Natural killer cell (primary cell): ENCODE measurements at regions not wholly inside any gene's neighbourhood (a gene's known extent, or its start where the extent isn't known, plus 50 kb on each side); places are given as distances from the start of the nearest gene placed in this dataset.

Experiments
- ATAC-seq, 3 donors: fragments of 150-1000 bp in 2 of 3; fragments of 200-7000 bp in 1 of 3; cut with Tn5 transposase; 1 replicate in 1 of 3; 2 replicates in 2 of 3; pipeline ENCODE4 v1.10.0; 2021; ENCODE audit warnings: mild to moderate bottlenecking in 2 of 3, moderate library complexity in 2 of 3
- DNase-seq, 2 donors: peaks; one replicate each; pipeline versions ENCODE4 v3.0.0 to v3.0.0-alpha.2; 2013 to 2021; ENCODE audit warnings: mixed read lengths in 1 of 2
- H3K27ac ChIP-seq: one replicate; pipeline ENCODE4 v1.5.1; 2013; ENCODE audit warnings: mild to moderate bottlenecking, low read length
- H3K27me3 ChIP-seq: one replicate; pipeline ENCODE4 v1.6.1; 2013; ENCODE audit warnings: low read length; ENCODE audit not compliant: control insufficient read depth, insufficient read depth
- H3K36me3 ChIP-seq: one replicate; pipeline ENCODE4 v1.6.1; 2013; ENCODE audit warnings: low read length; ENCODE audit not compliant: control insufficient read depth, insufficient read depth
- H3K4me1 ChIP-seq: one replicate; pipeline ENCODE4 v1.6.1; 2013; ENCODE audit warnings: low read length; ENCODE audit not compliant: control insufficient read depth, insufficient read depth
- H3K4me3 ChIP-seq: one replicate; pipeline ENCODE4 v1.5.1; 2013; ENCODE audit warnings: low read length
- H3K9me3 ChIP-seq: one replicate; pipeline ENCODE4 v1.6.1; 2013; ENCODE audit warnings: low read length; ENCODE audit not compliant: control insufficient read depth, insufficient read depth
- H3K27ac Mint-ChIP-seq, 2 donors: one replicate each; pipeline ENCODE4 v1.8.0; 2022; ENCODE audit warnings: mild to moderate bottlenecking in 2 of 2, mixed read lengths in 2 of 2, moderate library complexity in 1 of 2
- H3K27me3 Mint-ChIP-seq, 2 donors: one replicate each; pipeline ENCODE4 v1.8.0; 2022; ENCODE audit warnings: low read depth in 2 of 2, mixed read lengths in 2 of 2
- H3K36me3 Mint-ChIP-seq: one replicate; pipeline ENCODE4 v1.8.0; 2022; ENCODE audit warnings: mixed read lengths
- H3K4me1 Mint-ChIP-seq, 2 donors: one replicate each; pipeline ENCODE4 v1.8.0; 2022; ENCODE audit warnings: mixed read lengths in 2 of 2
- H3K4me3 Mint-ChIP-seq: one replicate; pipeline ENCODE4 v1.8.0; 2022; ENCODE audit warnings: mild to moderate bottlenecking, moderate library complexity, mixed read lengths
- H3K9me3 Mint-ChIP-seq, 2 donors: one replicate each; pipeline ENCODE4 v1.8.0; 2022; ENCODE audit warnings: mixed read lengths in 2 of 2
- CTCF ChIP-seq: fragments of 200-600 bp; IDR thresholded peaks from one replicate; pipeline ENCODE4 v1.8.0; 2022; ENCODE audit warnings: antibody characterized with exemption
- WGBS: methylation state at CpG from one replicate; pipeline ENCODE4 v1.1.7; 2013; ENCODE audit warnings: missing lambda C conversion rate; ENCODE audit not compliant: insufficient coverage; 5-methylcytosine and 5-hydroxymethylcytosine counted together
- intact Hi-C: fragments of 100-400 bp; cut with micrococcal nuclease; formaldehyde crosslinking; loops from one replicate; pipeline ENCODE4 v1.14.2; 2022

- Mint-ChIP-seq H3K4me3 (no peak overlapping the region), H3K27ac (no peak overlapping the region), H3K27me3 (peaks cover 4 to 7% of the 10 kb centered on the region in 2 donors), H3K9me3 (peaks cover 0 to 4% of the 10 kb centered on the region in 2 donors), H3K4me1 (no peaks in the 10 kb centered on the region), H3K36me3 (no peaks in the 10 kb centered on the region)
- no peaks in the 10 kb centered on the region for H3K4me1 ChIP-seq
- intact Hi-C loops, result no loop called here
- no peaks in the 10 kb centered on the region for H3K27me3 ChIP-seq
- no peak overlapping the region for H3K4me3 ChIP-seq
- no peaks in the 10 kb centered on the region for H3K36me3 ChIP-seq
- no peak overlapping the region for H3K27ac ChIP-seq
- 86% methylated on average over 2 of the region's 2 CpGs for WGBS
- H3K9me3 ChIP-seq, result no peaks in the 10 kb centered on the region
- TF ChIP-seq CTCF, result no peak
- ATAC-seq (no peak), DNase-seq (no peak)
Observed at GRCh38 chr13:108360139-108360538, 90.6 kb downstream of the TNFSF13B start.

- Histone ChIP-seq H3K9me3 (no peaks in the 10 kb centered on the region), H3K27me3 (no peaks in the 10 kb centered on the region), H3K27ac (no peak overlapping the region), H3K4me3 (no peak overlapping the region), H3K4me1 (no peaks in the 10 kb centered on the region), H3K36me3 (no peaks in the 10 kb centered on the region)
- H3K4me1 Mint-ChIP-seq, result no peaks in the 10 kb centered on the region
- DNase-seq (no peak), ATAC-seq (no peak)
- intact Hi-C loops, result no loop called here
- H3K27ac Mint-ChIP-seq, result no peak overlapping the region
- peaks cover 4 to 7% of the 10 kb centered on the region in 2 donors for H3K27me3 Mint-ChIP-seq
- 83% methylated on average over 9 of the region's 9 CpGs for WGBS
- H3K9me3 Mint-ChIP-seq, result peaks cover 0 to 4% of the 10 kb centered on the region in 2 donors
- H3K4me3 Mint-ChIP-seq, result no peak overlapping the region
- H3K36me3 Mint-ChIP-seq, result no peaks in the 10 kb centered on the region
- TF ChIP-seq CTCF, result no peak
Observed at GRCh38 chr13:108361769-108362168, 92.3 kb downstream of the TNFSF13B start.

GRCh38 chr13:108363666-108364065 is 94.1 kb downstream of the TNFSF13B start:
- H3K27me3 ChIP-seq, result no peaks in the 10 kb centered on the region
- WGBS, result 80% methylated on average over 5 of the region's 5 CpGs
- intact Hi-C loops, result no loop called here
- no peaks in the 10 kb centered on the region for H3K4me1 ChIP-seq
- Mint-ChIP-seq H3K4me1 (no peaks in the 10 kb centered on the region), H3K27me3 (peaks cover 4 to 7% of the 10 kb centered on the region in 2 donors), H3K36me3 (no peaks in the 10 kb centered on the region), H3K9me3 (peaks cover 0 to 6% of the 10 kb centered on the region in 2 donors), H3K4me3 (no peak overlapping the region), H3K27ac (no peak overlapping the region)
- no peak for DNase-seq
- no peak for TF ChIP-seq CTCF
- H3K4me3 ChIP-seq, result no peak overlapping the region
- no peak overlapping the region for H3K27ac ChIP-seq
- no peaks in the 10 kb centered on the region for H3K36me3 ChIP-seq
- ATAC-seq, result no peak
- H3K9me3 ChIP-seq, result no peaks in the 10 kb centered on the region

- 60% methylated on average over 3 of the region's 4 CpGs for WGBS
- ATAC-seq, result no peak
- H3K9me3 Mint-ChIP-seq, result peaks cover 0 to 8% of the 10 kb centered on the region in 2 donors
- Histone ChIP-seq H3K36me3 (no peaks in the 10 kb centered on the region), H3K9me3 (no peaks in the 10 kb centered on the region), H3K4me1 (no peaks in the 10 kb centered on the region), H3K27me3 (no peaks in the 10 kb centered on the region), H3K27ac (no peak overlapping the region), H3K4me3 (no peak overlapping the region)
- no peaks in the 10 kb centered on the region for H3K36me3 Mint-ChIP-seq
- no peak overlapping the region for H3K27ac Mint-ChIP-seq
- no peak for DNase-seq
- H3K27me3 Mint-ChIP-seq, result peaks cover 4 to 7% of the 10 kb centered on the region in 2 donors
- intact Hi-C loops, result no loop called here
- no peak overlapping the region for H3K4me3 Mint-ChIP-seq
- no peak for TF ChIP-seq CTCF
- H3K4me1 Mint-ChIP-seq, result no peaks in the 10 kb centered on the region
Observed at GRCh38 chr13:108365255-108365654, 95.7 kb downstream of the TNFSF13B start.
